ENCODE measurements at regions not wholly inside any gene's neighbourhood (a gene's known extent, or its start where the extent isn't known, plus 50 kb on each side); places are given as distances from the start of the nearest gene placed in this dataset.
"Not testable (repeated sequence)": the region's sequence is repeated elsewhere in the genome, so short reads cannot be mapped to it uniquely, and the experiment has no call there.

GRCh38 chr6:156593127-156593526 is 184.1 kb upstream of the ARID1B start:
- TF ChIP-seq FOXP2 (optimal IDR thresholded peaks at IDR 0.05; ENCODE audit: control extremely low read depth, extremely low read length, insufficient read depth) (no peak), POLR2AphosphoS5 (IDR thresholded peaks at IDR 0.05; ENCODE audit: borderline replicate concordance, low read depth, low read length) (no peak), EZH2 (IDR thresholded peaks at IDR 0.05) (no peak)
- Histone ChIP-seq H3K9me3 (ENCODE audit: low read depth, low read length) (no peaks in the 10 kb centered on the region), H3K4me3 (no peak overlapping the region), H3K27ac (no peak overlapping the region), H3K36me3 (ENCODE audit: insufficient read depth, low read length) (no peaks in the 10 kb centered on the region), H3K9ac (ENCODE audit: insufficient read length) (no peak overlapping the region)
- DNase-seq (ENCODE audit: low read depth, low spot score): no peak

GRCh38 chr6:156590482-156590881 is 186.7 kb upstream of the ARID1B start:
- no peak for TF ChIP-seq EZH2 (IDR thresholded peaks at IDR 0.05)
- no peak for TF ChIP-seq FOXP2 (optimal IDR thresholded peaks at IDR 0.05; ENCODE audit: control extremely low read depth, extremely low read length, insufficient read depth)
- TF ChIP-seq POLR2AphosphoS5 (IDR thresholded peaks at IDR 0.05; ENCODE audit: borderline replicate concordance, low read depth, low read length): no peak
- H3K4me3 ChIP-seq: no peak overlapping the region
- no peak overlapping the region for H3K9ac ChIP-seq (ENCODE audit: insufficient read length)
- H3K27ac ChIP-seq: no peak overlapping the region
- no peaks in the 10 kb centered on the region for H3K9me3 ChIP-seq (ENCODE audit: low read depth, low read length)
- no peak for DNase-seq (ENCODE audit: low read depth, low spot score)
- H3K36me3 ChIP-seq (ENCODE audit: insufficient read depth, low read length): no peaks in the 10 kb centered on the region

GRCh38 chr6:156589281-156589680 is 187.9 kb upstream of the ARID1B start:
- H3K9ac ChIP-seq (ENCODE audit: insufficient read length): no peak overlapping the region
- H3K27ac ChIP-seq: no peak overlapping the region
- H3K9me3 ChIP-seq (ENCODE audit: low read depth, low read length): no peaks in the 10 kb centered on the region
- TF ChIP-seq POLR2AphosphoS5 (IDR thresholded peaks at IDR 0.05; ENCODE audit: borderline replicate concordance, low read depth, low read length): no peak
- no peak for TF ChIP-seq EZH2 (IDR thresholded peaks at IDR 0.05)
- TF ChIP-seq FOXP2 (optimal IDR thresholded peaks at IDR 0.05; ENCODE audit: control extremely low read depth, extremely low read length, insufficient read depth): no peak
- DNase-seq (ENCODE audit: low read depth, low spot score): peak; percentile 42
- H3K4me3 ChIP-seq: no peak overlapping the region
- H3K36me3 ChIP-seq (ENCODE audit: insufficient read depth, low read length): no peaks in the 10 kb centered on the region

GRCh38 chr6:156587751-156588301 is 189.4 kb upstream of the ARID1B start:
- H3K36me3 ChIP-seq (ENCODE audit: insufficient read depth, low read length): no peaks in the 10 kb centered on the region
- H3K4me3 ChIP-seq: no peak overlapping the region
- no peaks in the 10 kb centered on the region for H3K9me3 ChIP-seq (ENCODE audit: low read depth, low read length)
- no peak overlapping the region for H3K27ac ChIP-seq
- no peak for DNase-seq (ENCODE audit: low read depth, low spot score)
- TF ChIP-seq EZH2 (IDR thresholded peaks at IDR 0.05) (no peak), FOXP2 (optimal IDR thresholded peaks at IDR 0.05; ENCODE audit: control extremely low read depth, extremely low read length, insufficient read depth) (no peak), POLR2AphosphoS5 (IDR thresholded peaks at IDR 0.05; ENCODE audit: borderline replicate concordance, low read depth, low read length) (no peak)
- no peak overlapping the region for H3K9ac ChIP-seq (ENCODE audit: insufficient read length)

- TF ChIP-seq POLR2AphosphoS5 (IDR thresholded peaks at IDR 0.05; ENCODE audit: borderline replicate concordance, low read depth, low read length) (no peak), FOXP2 (optimal IDR thresholded peaks at IDR 0.05; ENCODE audit: control extremely low read depth, extremely low read length, insufficient read depth) (no peak), EZH2 (IDR thresholded peaks at IDR 0.05) (no peak)
- Histone ChIP-seq H3K27ac (no peak overlapping the region), H3K9me3 (ENCODE audit: low read depth, low read length) (no peaks in the 10 kb centered on the region), H3K4me3 (no peak overlapping the region), H3K9ac (ENCODE audit: insufficient read length) (no peak overlapping the region), H3K36me3 (ENCODE audit: insufficient read depth, low read length) (no peaks in the 10 kb centered on the region)
- DNase-seq (ENCODE audit: low read depth, low spot score): no peak
Measured at GRCh38 chr6:156587071-156587470, 190.1 kb upstream of the ARID1B start.

GRCh38 chr6:156585859-156586258 is 191.3 kb upstream of the ARID1B start:
- Histone ChIP-seq H3K9me3 (ENCODE audit: low read depth, low read length) (no peaks in the 10 kb centered on the region), H3K4me3 (no peak overlapping the region), H3K27ac (no peak overlapping the region), H3K36me3 (ENCODE audit: insufficient read depth, low read length) (no peaks in the 10 kb centered on the region), H3K9ac (ENCODE audit: insufficient read length) (no peak overlapping the region)
- DNase-seq (ENCODE audit: low read depth, low spot score): no peak
- TF ChIP-seq EZH2 (IDR thresholded peaks at IDR 0.05): no peak

GRCh38 chr6:156584121-156584520 is 193.1 kb upstream of the ARID1B start:
- not testable (repeated sequence) for H3K9ac ChIP-seq (ENCODE audit: insufficient read length); H3K36me3 ChIP-seq (ENCODE audit: insufficient read depth, low read length); H3K4me3 ChIP-seq; H3K9me3 ChIP-seq (ENCODE audit: low read depth, low read length); H3K27ac ChIP-seq; DNase-seq (ENCODE audit: low read depth, low spot score)

GRCh38 chr6:156583083-156583482 is 194.1 kb upstream of the ARID1B start:
- DNase-seq (ENCODE audit: low read depth, low spot score): no peak
- TF ChIP-seq POLR2AphosphoS5 (IDR thresholded peaks at IDR 0.05; ENCODE audit: borderline replicate concordance, low read depth, low read length): no peak
- TF ChIP-seq EZH2 (IDR thresholded peaks at IDR 0.05): no peak
- no peak for TF ChIP-seq FOXP2 (optimal IDR thresholded peaks at IDR 0.05; ENCODE audit: control extremely low read depth, extremely low read length, insufficient read depth)
- Histone ChIP-seq H3K9ac (ENCODE audit: insufficient read length) (no peak overlapping the region), H3K36me3 (ENCODE audit: insufficient read depth, low read length) (no peaks in the 10 kb centered on the region), H3K4me3 (no peak overlapping the region), H3K9me3 (ENCODE audit: low read depth, low read length) (0 out of 2 replicates have a peak, but pooled peaks cover 6% of the 10 kb centered on the region), H3K27ac (no peak overlapping the region)

GRCh38 chr6:156582509-156582992 is 194.6 kb upstream of the ARID1B start:
- no peak overlapping the region for H3K4me3 ChIP-seq
- H3K9me3 ChIP-seq (ENCODE audit: low read depth, low read length): 0 out of 2 replicates have a peak, but pooled peaks cover 6% of the 10 kb centered on the region
- H3K36me3 ChIP-seq (ENCODE audit: insufficient read depth, low read length): no peaks in the 10 kb centered on the region
- H3K9ac ChIP-seq (ENCODE audit: insufficient read length): no peak overlapping the region
- TF ChIP-seq POLR2AphosphoS5 (IDR thresholded peaks at IDR 0.05; ENCODE audit: borderline replicate concordance, low read depth, low read length): no peak
- TF ChIP-seq FOXP2 (optimal IDR thresholded peaks at IDR 0.05; ENCODE audit: control extremely low read depth, extremely low read length, insufficient read depth): no peak
- TF ChIP-seq EZH2 (IDR thresholded peaks at IDR 0.05): no peak
- DNase-seq (ENCODE audit: low read depth, low spot score): no peak
- no peak overlapping the region for H3K27ac ChIP-seq

Measured in SK-N-MC (cell line).